ENCODE measurements at regions not wholly inside any gene's neighbourhood (a gene's known extent, or its start where the extent isn't known, plus 50 kb on each side); places are given as distances from the start of the nearest gene placed in this dataset.

DNA sequence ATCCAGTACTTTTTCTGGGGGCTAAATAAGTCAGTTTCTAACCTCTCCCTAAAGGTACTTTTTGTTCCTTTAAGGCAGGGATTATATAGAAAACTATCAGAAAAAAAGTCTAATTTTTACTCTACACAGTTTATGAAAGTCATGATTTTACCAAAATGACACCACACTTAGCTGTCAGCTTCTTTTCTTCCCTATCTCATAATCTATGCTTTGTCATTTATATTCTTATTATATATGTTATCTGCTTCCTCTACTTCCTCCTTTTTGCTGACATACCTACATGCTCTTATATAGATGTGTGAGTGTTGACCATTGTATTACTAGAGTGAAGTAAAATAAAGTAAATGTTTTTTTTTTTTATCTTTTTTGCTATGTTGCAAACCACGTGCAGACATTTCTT is 203.9 kb upstream of the CHRM2 start:
- no peak for DNase-seq

DNA sequence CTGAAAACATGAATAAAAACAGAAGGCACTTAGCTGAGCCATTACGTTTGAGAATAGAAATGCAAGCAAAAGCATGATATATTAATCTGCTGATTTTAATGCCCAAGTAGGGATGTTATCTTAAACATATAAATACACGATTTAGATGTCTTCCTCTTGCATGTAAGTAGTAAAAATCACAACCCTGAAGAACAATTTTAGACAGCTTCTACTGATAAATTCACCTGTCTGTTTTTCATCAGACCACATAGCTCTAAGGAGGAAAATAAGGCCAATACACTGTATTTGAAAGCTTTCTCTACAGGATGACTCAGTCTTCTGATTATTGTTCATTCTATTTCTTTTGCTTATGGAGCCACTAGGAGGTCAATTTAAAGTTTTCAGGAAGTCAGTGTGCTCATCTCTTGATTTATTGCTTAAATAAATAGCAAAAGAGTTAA is 210.9 kb upstream of the CHRM2 start:
- DNase-seq: no peak

DNA sequence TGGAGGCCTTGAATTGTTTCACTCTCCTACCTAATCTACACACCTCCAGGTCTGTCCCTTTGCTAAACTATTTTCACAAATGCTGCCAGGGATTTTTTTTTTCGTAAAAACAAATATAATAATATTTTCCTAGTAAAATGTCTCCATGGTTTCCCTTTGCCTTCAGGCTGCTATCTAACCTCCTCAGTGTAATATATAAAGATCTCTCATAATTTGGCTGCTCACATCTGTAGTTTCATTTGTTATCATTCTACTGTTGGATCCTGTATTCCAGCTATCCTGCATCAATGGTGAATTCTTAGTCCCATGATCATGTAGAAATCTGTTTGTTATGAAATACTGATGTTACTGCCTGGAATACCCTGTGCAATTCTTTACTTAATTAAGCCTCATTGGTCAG is 211.9 kb upstream of the CHRM2 start:
- no peak for DNase-seq

DNA sequence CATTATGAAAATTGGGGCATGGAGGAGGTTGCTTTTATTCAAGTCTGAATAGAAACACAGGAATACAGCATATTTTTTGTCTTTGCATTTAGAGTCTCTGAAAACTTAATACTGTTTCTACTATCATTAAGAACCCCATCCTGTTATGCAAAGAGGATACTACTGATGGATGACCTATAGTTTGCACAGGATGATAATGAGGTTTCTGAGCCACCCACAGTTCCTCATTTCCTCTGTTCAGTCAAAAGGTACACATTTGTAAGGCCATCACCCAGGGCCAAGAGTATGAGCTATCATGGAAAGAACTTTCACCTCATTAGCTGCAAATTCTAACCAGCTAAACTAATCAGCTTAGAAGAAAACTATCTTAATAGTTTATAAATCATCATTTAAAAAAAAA is 213.0 kb upstream of the CHRM2 start:
- DNase-seq: no peak

DNA sequence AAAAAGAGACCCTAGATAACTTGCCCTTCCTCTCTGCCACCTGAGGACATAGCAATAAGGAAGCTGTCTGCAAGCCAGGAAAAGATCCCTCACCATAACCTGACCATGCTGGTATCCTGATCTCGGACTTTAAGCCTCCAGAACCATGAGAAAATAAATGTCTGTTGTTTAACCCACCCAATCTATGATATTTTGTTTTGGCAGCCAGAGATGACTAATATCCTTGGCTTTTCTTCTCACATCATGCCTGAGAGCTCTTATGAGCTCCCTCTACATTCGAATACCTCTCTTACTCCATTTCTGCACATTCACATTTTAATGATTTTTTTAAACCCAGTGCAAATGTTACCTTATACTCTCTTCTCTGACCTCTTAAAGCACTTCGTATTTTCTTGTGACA is 214.0 kb upstream of the CHRM2 start:
- DNase-seq: no peak

DNA sequence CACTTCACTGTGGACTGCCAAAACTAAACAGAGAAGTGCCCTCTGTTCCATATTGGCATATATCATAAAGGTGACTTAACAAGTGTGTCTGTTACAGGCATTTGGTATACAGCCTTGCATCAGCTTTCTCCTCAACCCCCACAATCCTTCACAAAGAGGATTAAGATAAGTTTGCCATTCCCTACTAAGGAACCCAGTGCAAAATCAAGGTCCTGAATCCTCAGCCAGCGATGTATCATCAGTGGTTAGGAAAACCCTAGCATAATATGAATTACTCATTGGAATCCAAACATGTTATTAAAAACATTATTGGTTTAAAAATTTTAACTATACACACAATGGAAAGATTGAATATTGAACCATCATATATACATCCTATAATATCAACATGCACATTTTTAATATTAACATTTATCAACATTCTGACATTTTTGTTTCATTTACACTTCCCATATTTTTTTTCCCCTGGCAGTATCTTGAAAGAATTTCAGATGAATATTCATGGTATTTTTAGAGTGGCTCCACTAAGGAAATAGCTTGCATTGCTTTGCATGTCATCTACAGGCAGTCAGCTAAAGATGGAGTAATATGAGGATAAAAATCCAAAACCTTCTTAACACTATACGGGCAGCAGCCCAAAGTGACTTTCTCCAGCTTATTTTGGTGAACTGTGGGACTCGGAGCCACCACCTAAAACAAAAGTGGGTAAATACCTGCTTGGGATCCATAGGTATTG is 215.6 kb upstream of the CHRM2 start:
- no peak for DNase-seq

DNA sequence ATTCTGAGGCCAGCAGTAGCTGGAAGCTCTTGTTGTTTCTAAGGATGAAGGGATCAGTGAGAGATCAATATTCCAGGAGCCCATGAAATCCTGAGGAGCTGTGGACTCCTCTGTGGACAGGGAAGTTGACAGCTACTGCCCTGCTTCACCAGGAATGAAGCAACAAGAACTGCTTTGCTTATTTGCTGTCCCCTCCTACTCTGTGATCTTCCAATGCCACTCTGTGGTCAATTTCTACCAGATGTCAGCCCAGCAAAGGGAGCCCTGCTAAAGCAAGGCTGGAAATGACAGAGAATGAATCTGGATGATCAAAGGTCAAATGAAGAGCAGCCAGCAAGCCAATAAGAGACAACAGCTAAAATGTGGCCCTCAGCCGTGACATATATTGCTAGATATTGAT is 227.5 kb upstream of the CHRM2 start:
- DNase-seq: no peak

DNA sequence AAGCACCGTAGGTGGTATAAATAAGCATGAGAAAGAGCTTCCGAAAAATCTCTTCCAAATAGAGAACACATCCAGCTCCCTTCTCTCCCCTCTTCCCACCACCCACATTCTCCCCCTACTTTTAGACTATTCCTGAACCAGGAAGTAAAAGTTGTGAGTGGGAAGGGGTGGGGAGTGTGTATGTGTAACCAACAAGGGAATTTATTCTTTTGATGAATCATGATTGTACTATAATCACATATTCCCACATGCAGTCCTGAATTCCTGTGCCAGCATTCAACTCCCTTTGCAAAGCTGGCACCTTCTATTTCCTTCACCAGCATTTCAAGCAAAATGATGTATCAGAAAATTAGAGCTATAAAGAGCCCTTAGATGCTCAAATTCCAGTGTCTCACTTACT is 230.6 kb upstream of the CHRM2 start:
- no peak for DNase-seq

DNA sequence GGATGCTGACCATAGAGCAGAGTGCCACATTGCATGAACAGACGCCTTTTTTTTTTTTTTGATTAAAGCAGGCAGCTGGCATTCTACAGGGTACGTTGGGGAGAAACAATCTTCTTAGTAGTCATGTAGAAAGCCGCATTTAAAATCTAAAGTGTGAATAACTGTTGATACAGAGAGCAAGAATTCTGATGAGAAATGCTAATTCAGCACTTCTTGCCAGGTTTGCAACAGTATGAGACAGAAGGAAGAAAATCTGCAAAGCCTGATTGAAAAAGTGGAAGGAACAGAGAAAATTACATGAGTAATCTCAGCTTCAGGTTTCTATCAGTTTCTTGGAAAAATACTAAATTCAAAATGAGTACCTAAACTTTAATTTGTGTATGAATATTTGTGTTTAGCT is 232.7 kb upstream of the CHRM2 start:
- no peak for DNase-seq

DNA sequence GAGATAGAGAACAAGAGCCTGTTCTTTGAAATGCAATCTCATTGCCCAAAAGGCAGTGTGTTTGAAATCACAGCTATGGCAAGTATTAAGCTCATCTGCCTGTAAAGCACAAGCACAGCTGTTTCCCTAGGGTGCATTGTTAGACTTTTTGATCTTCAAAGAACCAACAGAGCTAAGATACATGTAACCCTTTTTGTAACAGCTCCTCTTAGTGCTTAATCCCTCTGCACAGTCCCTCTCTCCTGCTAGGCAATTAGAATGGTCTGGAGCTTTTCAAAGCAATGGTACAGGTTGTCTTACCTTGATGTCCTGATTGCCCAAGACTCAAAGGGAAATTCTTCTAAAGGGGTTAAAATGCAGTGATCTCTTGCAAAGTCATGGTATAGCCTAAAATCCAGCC is 249.6 kb upstream of the CHRM2 start:
- no peak for DNase-seq

DNA sequence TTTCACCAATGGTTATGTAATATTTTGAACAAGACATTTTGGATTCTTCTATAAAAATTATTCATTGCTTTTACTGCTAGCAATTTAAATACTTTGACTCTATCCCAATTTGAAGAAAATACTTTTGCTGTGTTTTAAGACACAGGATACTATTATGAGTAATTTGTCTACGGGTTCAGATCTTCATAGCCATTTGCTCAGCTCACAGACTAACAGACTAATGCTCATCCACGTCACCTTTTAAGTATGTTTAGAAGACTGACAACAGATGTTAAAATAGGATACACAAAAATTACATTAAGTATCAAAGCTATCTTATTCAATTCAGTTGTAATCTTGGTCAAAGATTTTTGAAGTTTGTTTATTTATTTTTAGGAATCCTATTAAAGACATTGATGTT is 251.3 kb upstream of the CHRM2 start:
- DNase-seq: no peak

DNA sequence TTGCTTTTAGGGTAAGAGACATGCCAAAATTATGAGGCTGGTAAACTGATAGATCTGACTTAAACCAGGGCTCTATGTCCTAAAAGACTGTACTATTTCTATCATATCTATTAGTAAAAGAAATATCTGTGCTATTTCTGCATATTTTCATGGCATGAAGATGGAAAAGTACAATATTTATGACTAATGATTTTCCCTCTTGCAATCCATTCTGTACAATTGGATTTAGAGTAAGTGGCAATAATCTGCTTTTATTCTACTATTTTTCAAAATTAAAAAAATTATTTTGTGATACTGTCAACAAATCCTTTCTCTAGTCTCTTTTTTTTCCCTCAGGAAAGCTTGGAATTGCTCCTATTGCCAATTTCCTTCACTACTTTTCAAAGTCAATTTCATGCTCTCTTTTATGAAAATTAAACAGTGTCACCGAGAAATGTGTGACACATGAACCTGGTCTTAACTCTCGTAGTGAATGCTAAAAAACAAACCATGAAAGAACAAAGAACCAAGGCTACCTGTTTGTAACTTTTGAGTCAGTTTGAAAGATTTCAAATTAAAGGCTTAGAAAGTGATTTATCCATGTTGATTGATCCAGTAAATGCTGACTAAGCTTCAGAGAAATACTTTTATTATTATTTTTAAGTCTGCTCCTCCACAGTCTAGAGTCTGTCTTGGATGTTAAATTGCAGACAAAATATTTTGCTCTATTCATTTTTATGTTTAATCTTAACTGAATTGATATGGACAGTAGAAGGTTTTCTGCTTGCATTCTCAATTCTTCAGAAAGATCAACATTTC is 262.7 kb upstream of the CHRM2 start:
- no peak for DNase-seq

DNA sequence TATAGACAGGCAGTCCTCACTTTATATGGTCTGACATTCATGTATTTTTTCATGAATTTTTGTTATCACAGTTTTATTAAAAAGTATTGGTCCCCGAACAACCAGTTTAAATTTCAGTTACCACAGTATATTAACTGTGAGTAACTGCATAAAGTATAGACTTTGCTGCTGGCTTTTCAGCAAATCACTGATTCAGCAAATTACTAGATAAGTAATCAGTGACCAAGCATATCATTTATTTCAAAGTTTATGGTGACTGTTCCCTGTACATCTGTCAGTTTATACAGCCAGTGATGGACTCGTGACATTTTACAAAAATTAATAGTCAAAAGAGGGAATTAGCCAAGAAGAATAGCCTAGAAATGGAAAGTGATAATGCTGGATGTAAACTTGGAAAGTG is 266.7 kb upstream of the CHRM2 start:
- DNase-seq: no peak

DNA sequence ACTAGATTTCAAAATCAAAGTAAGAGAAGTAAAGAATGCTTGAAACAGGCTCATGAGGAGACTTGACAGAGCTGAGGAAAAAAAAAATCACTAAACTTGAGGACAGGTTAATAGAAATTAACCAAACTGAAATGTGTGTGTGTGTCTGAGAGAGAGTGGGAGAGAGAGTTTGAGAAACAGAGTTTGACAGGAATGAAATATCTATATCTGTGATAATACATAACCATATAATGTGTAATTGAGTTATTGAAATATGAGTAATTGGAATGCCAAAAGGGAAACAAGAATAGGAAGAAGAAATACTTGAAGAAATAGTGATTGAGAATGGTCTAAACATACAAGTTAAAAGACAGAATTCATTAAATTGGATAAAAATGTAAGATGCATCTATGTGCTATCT is 268.0 kb upstream of the CHRM2 start:
- DNase-seq: no peak

DNA sequence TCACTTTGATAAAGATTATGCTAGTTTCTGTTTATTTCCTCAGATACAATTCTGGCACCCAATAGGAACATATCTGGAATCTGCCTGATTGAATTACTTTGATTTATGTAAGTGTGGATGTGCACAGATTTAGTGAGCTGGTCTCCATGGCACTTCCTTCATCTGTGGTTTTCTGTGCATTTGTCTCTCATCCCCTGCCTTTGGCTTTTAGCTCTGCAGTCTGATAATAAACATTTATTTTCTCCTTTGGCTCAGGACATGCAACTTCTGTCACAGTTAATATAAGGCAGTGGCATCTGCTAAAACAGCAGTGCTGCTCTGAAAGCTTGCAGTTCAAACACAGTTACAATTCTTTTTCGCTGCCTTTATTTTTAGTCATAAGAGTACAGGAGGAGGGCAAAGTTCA is 273.7 kb upstream of the CHRM2 start:
- no peak for DNase-seq

DNA sequence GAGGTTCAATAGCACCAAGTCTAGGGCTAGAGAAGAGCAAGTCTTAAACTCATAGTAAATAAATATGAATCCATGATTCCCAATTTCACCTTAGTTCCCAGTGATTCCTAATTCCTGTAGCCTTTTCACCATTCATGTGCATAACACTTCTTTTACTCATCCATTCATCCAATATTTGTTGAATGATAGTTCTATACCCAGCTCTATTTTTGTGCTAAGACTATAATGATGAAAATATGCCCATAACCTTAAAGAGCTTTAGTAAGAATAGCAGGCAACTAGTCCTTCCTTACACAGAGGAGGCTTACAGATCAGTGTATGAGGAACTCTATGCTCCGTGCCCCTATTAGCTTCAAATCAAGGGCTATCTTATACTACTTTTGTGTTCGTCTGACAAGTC is 280.2 kb upstream of the CHRM2 start:
- DNase-seq: no peak

DNA sequence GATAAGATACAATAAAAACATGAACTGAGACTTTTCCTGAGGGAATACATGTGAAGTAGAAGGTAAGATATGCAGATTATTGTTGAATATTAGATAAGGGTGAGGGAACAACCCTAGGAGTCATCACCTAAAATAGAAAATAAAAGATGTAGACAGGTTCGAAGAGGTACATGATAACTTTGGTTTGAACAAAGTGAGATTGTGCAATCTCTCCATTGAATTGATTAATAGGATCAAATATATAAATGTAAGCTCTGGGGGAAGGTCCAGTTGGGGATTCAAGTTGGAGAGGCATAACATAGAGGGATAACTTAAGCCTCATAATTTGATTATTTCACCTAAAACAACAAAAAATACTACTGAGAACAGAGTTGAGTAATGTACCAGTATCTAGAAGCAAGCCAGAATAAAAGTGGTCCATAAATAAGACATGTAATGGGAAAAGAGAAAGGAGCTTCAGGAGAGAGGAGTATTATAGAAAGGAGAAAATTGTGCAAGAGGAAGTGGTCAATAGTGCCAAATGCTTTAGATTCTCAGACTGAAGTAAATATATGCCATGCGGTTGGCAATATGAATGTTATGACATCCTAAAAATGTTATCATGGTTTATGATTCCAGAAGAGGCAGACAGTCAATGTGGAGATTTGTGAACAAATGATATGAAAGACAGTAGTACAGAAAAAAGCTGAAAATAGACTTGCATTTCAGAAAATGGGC is 282.3 kb upstream of the CHRM2 start:
- DNase-seq: no peak

DNA sequence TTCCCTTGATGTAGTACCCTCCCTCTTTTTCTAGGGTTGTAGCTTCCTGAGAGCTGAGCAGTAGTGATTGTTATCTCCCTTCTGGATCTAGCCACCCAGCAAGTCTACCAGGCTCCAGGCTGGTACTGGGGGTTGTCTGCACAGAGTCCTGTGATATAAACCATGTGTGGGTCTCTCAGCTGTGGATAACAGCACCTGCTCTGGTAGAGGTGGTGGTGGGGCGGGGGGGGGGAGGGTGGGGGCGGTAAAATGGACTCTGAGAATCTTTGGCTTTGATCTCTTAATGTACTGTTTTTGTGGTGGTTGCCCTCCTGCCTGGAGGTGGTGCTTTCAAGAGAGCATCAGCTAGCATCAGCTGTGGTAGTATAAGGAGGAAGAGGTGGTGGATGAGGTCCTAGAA is 302.0 kb upstream of the CHRM2 start:
- DNase-seq: no peak

DNA sequence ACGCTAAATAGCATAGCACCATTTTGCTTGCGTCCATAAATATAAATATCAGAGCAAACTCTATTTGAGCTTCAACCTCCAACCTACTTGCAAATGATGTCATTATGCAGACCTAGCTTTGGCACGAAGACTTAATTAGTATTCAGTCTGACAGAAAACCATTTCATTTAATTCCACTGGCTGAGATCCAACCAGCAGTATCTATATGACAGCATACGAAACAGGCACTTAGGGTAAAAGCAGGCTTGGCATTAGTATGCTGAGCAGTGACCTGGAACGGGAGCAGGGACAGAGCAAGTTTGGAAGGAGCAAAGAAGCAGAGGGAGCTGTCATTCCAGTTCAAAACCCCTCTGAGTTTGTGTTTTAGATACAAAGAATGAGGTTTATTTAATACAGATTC is 312.5 kb upstream of the CHRM2 start:
- DNase-seq: no peak

DNA sequence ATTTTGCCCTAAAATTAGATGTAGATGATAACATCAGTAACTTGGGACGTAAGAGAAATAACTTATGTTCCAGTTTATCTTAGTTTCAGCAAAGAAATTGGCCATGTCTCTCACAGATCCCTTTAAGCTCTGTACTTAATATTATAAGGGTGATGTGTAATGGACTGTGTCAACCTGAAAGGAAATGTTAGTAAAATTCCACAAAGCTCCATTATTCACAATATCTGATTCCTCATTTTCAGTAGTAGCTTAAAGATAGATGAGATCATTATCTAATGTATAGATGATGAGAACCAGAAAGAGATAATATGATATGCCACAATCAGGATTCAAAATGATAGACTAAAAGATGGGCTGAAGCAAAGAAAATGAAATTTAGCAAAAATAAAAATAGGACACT is 316.8 kb upstream of the CHRM2 start:
- no peak for DNase-seq

DNA sequence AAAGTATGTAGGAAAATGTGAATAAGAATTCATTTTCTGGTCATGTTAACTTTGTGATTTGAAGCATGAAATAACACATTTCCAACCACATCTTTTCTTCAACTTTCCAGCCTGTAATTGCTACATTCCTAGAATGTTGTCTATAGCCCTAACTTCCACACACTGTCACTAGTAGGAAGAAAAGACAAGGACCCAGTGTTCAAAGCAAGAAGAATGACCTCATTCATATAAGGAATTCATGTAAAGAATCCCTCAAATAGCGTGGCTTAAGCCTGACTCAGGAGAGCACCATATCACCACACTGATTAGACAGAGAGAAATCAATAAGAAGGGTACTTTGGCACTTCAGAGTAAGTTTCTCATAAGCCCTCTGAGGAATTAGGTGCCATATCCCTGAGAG is 318.7 kb upstream of the CHRM2 start:
- DNase-seq: no peak

DNA sequence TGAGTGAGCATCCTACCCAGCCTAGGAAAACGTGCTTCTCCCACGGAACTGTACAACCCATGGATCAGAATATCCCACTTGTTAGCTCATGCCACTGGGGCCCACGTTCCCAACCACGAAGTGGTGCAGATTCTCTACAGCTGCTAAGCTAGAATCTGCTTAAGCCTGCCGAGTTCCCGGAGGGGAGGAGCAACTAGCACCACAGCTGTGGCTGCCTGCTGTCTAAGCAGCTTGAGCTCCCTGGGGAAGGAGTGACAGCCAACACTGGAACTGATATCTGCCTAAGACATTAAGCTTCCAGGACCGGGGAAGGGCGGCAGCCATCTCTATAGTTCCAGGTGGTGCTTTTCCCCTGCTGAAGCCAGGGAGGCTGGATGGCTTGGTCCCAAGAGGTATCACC is 334.7 kb upstream of the CHRM2 start:
- DNase-seq: no peak

DNA sequence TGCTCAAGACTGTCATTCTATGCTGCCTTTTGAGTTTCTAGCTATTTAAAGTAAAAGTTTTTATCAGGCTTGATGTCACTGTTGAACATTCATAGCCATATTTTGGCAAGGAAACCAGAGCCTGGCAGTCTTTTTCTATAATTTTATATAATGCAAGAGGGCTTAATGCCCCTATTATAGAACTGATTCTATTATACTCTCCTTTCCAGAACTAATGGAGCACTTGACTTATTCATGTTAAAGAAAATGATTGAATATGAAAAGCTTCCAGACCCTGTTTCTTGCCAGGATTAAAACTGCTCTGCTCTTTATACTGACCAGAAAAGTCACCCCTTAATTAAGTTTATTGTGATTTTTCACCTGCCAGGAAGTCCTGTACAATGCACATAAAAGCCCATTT is 337.6 kb upstream of the CHRM2 start:
- DNase-seq: no peak

DNA sequence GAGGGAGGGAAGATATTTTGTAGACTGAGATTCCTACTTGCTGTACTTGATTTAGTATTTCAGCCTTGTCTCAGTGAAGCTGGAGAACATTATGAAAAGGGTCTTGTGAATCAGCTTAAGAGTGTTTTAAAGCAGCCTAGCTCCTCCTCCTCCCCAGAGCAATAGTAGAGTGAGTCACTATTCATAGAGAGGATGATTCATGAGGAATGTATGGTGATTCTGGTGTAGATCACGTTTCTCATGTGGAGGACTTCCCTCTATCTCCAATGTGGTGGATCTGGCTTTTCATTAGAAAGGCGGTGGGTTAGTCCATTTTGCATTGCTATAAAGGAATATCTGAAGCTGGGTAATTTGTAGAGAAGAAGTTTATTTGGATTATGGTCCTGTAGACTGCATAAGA is 340.1 kb upstream of the CHRM2 start:
- no peak for DNase-seq

All from femur (tissue), 1 donor.